Parathyroid adenoma (tissue), 2 donors: ENCODE measurements at regions not wholly inside any gene's neighbourhood (a gene's known extent, or its start where the extent isn't known, plus 50 kb on each side); places are given as distances from the start of the nearest gene placed in this dataset.

Experiments used
- H2AFZ ChIP-seq: fragments of 300-600 bp; sonication (generic); one replicate; pipeline ENCODE4 v1.7.0; 2017; ENCODE audit warnings: antibody characterized with exemption, mild to moderate bottlenecking
- H3K27ac ChIP-seq: fragments of 300-600 bp; sonication (generic); one replicate; pipeline ENCODE4 v1.7.0; 2017
- H3K27me3 ChIP-seq: fragments of 300-600 bp; sonication (generic); one replicate; pipeline ENCODE4 v1.7.0; 2017; ENCODE audit warnings: low read length; ENCODE audit not compliant: control insufficient read depth, insufficient read depth
- H3K36me3 ChIP-seq: fragments of 300-600 bp; sonication (generic); one replicate; pipeline ENCODE4 v1.7.0; 2017; ENCODE audit warnings: low read length; ENCODE audit not compliant: control insufficient read depth, insufficient read depth
- H3K4me1 ChIP-seq: fragments of 300-600 bp; sonication (generic); one replicate; pipeline ENCODE4 v1.7.0; 2017; ENCODE audit warnings: control low read depth
- H3K4me2 ChIP-seq: fragments of 300-600 bp; sonication (generic); one replicate; pipeline ENCODE4 v1.7.0; 2017; ENCODE audit warnings: low read length
- H3K4me3 ChIP-seq: fragments of 300-600 bp; sonication (generic); one replicate; pipeline ENCODE4 v1.7.0; 2017; ENCODE audit warnings: low read depth, low read length
- H3K79me2 ChIP-seq: fragments of 300-600 bp; sonication (generic); one replicate; pipeline ENCODE4 v1.7.0; 2017; ENCODE audit warnings: control low read depth
- H3K9ac ChIP-seq: fragments of 300-600 bp; sonication (generic); one replicate; pipeline ENCODE4 v1.7.0; 2017; ENCODE audit warnings: mild to moderate bottlenecking
- H3K9me3 ChIP-seq: fragments of 300-600 bp; sonication (generic); one replicate; pipeline ENCODE4 v1.7.0; 2017; ENCODE audit warnings: low read length; ENCODE audit not compliant: control insufficient read depth
- CTCF ChIP-seq: fragments of 300-600 bp; sonication (generic); IDR thresholded peaks from one replicate; pipeline ENCODE4 v1.7.0; 2017; ENCODE audit warnings: antibody characterized with exemption, mild to moderate bottlenecking
- donor health status: primary hyperparathyroidism.

- Histone ChIP-seq H3K9me3 (no peaks in the 10 kb centered on the region), H3K27me3 (no peaks in the 10 kb centered on the region), H3K4me2 (no peak overlapping the region), H3K9ac (no peak overlapping the region), H2AFZ (no peak overlapping the region), H3K4me3 (no peak overlapping the region), H3K36me3 (no peaks in the 10 kb centered on the region), H3K27ac (no peak overlapping the region), H3K79me2 (no peaks in the 10 kb centered on the region), H3K4me1 (no peaks in the 10 kb centered on the region)
- TF ChIP-seq CTCF = no peak
Observed at GRCh38 chr17:73694491-73694890, 50.2 kb upstream of the SDK2 start.

GRCh38 chr17:73695035-73695738, 50.9 kb upstream of the SDK2 start:
- no peaks in the 10 kb centered on the region for H3K27me3 ChIP-seq
- no peaks in the 10 kb centered on the region for H3K4me1 ChIP-seq
- H3K79me2 ChIP-seq = no peaks in the 10 kb centered on the region
- H3K4me3 ChIP-seq = no peak overlapping the region
- H3K27ac ChIP-seq = no peak overlapping the region
- H3K4me2 ChIP-seq = no peak overlapping the region
- no peak overlapping the region for H2AFZ ChIP-seq
- no peaks in the 10 kb centered on the region for H3K36me3 ChIP-seq
- TF ChIP-seq CTCF = no peak
- no peaks in the 10 kb centered on the region for H3K9me3 ChIP-seq
- no peak overlapping the region for H3K9ac ChIP-seq

- no peaks in the 10 kb centered on the region for H3K27me3 ChIP-seq
- H3K79me2 ChIP-seq = no peaks in the 10 kb centered on the region
- no peak overlapping the region for H3K27ac ChIP-seq
- no peak overlapping the region for H3K4me2 ChIP-seq
- TF ChIP-seq CTCF = no peak
- H3K9ac ChIP-seq = no peak overlapping the region
- H3K9me3 ChIP-seq = no peaks in the 10 kb centered on the region
- no peak overlapping the region for H3K4me3 ChIP-seq
- H3K4me1 ChIP-seq = no peaks in the 10 kb centered on the region
- H3K36me3 ChIP-seq = no peaks in the 10 kb centered on the region
- no peak overlapping the region for H2AFZ ChIP-seq
Observed at GRCh38 chr17:73696251-73696650, 52.0 kb upstream of the SDK2 start.

GRCh38 chr17:73697872-73698271, 53.6 kb upstream of the SDK2 start:
- Histone ChIP-seq H3K27me3 (no peaks in the 10 kb centered on the region), H3K9ac (no peak overlapping the region), H2AFZ (no peak overlapping the region), H3K4me1 (no peaks in the 10 kb centered on the region), H3K4me3 (no peak overlapping the region), H3K27ac (no peak overlapping the region), H3K4me2 (no peak overlapping the region), H3K79me2 (no peaks in the 10 kb centered on the region), H3K9me3 (no peaks in the 10 kb centered on the region), H3K36me3 (no peaks in the 10 kb centered on the region)
- no peak for TF ChIP-seq CTCF

- Histone ChIP-seq H3K9me3 (no peaks in the 10 kb centered on the region), H3K27me3 (no peaks in the 10 kb centered on the region), H3K9ac (no peak overlapping the region), H3K4me3 (no peak overlapping the region), H3K4me1 (no peaks in the 10 kb centered on the region), H3K36me3 (no peaks in the 10 kb centered on the region), H3K4me2 (no peak overlapping the region), H3K27ac (no peak overlapping the region), H2AFZ (no peak overlapping the region), H3K79me2 (no peaks in the 10 kb centered on the region)
- no peak for TF ChIP-seq CTCF
Observed at GRCh38 chr17:73698966-73699365, 54.7 kb upstream of the SDK2 start.
